GM12801 (cell line): ENCODE measurements at regions not wholly inside any gene's neighbourhood (a gene's known extent, or its start where the extent isn't known, plus 50 kb on each side); places are given as distances from the start of the nearest gene placed in this dataset.

ENCODE experiments used
- CTCF ChIP-seq: IDR thresholded peaks from one replicate; pipeline ENCODE4 v1.5.1; 2011; ENCODE audit warnings: control low read depth; ENCODE audit not compliant: insufficient read length; ENCODE audit errors: extremely low read depth

GRCh38 chr11:38759394-38759793 is 2161.4 kb upstream of the RAG2 start:
- TF ChIP-seq CTCF = no peak

GRCh38 chr11:38756537-38756936 is 2158.5 kb upstream of the RAG2 start:
- no peak for TF ChIP-seq CTCF

- TF ChIP-seq CTCF = no peak
Measured at GRCh38 chr11:38751421-38751820, 2153.4 kb upstream of the RAG2 start.

- TF ChIP-seq CTCF = no peak
Measured at GRCh38 chr11:38723361-38723760, 2125.3 kb upstream of the RAG2 start.

- TF ChIP-seq CTCF = no peak
Measured at GRCh38 chr11:38721586-38722315, 2123.7 kb upstream of the RAG2 start.

GRCh38 chr11:38718659-38719058 is 2120.6 kb upstream of the RAG2 start:
- TF ChIP-seq CTCF = no peak

- no peak for TF ChIP-seq CTCF
Measured at GRCh38 chr11:38718049-38718448, 2120.0 kb upstream of the RAG2 start.
